ENCODE measurements at regions not wholly inside any gene's neighbourhood (a gene's known extent, or its start where the extent isn't known, plus 50 kb on each side); places are given as distances from the start of the nearest gene placed in this dataset.

GRCh38 chr3:82942041-82942440 lies 1180.6 kb upstream of the GBE1 start:
- no peak for DNase-seq (ENCODE audit: extremely low spot score)
- TF ChIP-seq FOXK2 (IDR thresholded peaks at IDR 0.05), result no peak
- TF ChIP-seq ELF4 (IDR thresholded peaks at IDR 0.05), result no peak
- TF ChIP-seq ZNF384 (IDR thresholded peaks at IDR 0.05), result no peak
- TF ChIP-seq SUZ12 (IDR thresholded peaks at IDR 0.05), result no peak
- no peak for TF ChIP-seq NFRKB (IDR thresholded peaks at IDR 0.05)
- no peak for TF ChIP-seq FOXM1 (IDR thresholded peaks at IDR 0.05; ENCODE audit: borderline replicate concordance)
- no peak for TF ChIP-seq HDGF (IDR thresholded peaks at IDR 0.05; ENCODE audit: borderline replicate concordance)
- TF ChIP-seq SP1 (IDR thresholded peaks at IDR 0.05), result no peak
- TF ChIP-seq, protein P1, sequence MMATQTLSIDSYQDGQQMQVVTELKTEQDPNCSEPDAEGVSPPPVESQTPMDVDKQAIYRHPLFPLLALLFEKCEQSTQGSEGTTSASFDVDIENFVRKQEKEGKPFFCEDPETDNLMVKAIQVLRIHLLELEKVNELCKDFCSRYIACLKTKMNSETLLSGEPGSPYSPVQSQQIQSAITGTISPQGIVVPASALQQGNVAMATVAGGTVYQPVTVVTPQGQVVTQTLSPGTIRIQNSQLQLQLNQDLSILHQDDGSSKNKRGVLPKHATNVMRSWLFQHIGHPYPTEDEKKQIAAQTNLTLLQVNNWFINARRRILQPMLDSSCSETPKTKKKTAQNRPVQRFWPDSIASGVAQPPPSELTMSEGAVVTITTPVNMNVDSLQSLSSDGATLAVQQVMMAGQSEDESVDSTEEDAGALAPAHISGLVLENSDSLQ (IDR thresholded peaks at IDR 0.05), result no peak
- ChIA-PET POLR2A (no interaction called here), CTCF (no interaction called here)

GRCh38 chr3:82940124-82940523 lies 1178.7 kb upstream of the GBE1 start:
- CTCF ChIA-PET, result no interaction called here
- no peak for TF ChIP-seq SUZ12 (IDR thresholded peaks at IDR 0.05)
- TF ChIP-seq HDGF (IDR thresholded peaks at IDR 0.05; ENCODE audit: borderline replicate concordance), result no peak
- no peak for TF ChIP-seq ELF4 (IDR thresholded peaks at IDR 0.05)
- no peak for TF ChIP-seq FOXA1 (IDR thresholded peaks at IDR 0.05)
- no peak for TF ChIP-seq SP1 (IDR thresholded peaks at IDR 0.05)
- TF ChIP-seq LEF1 (IDR thresholded peaks at IDR 0.05; ENCODE audit: borderline replicate concordance), result no peak
- TF ChIP-seq L3MBTL2 (conservative IDR thresholded peaks at IDR 0.05), result no peak
- TF ChIP-seq ZNF384 (IDR thresholded peaks at IDR 0.05), result no peak
- no peak for TF ChIP-seq FOXM1 (IDR thresholded peaks at IDR 0.05; ENCODE audit: borderline replicate concordance)
- no peak for TF ChIP-seq NFRKB (IDR thresholded peaks at IDR 0.05)
- TF ChIP-seq, protein P1 (IDR thresholded peaks at IDR 0.05), result no peak
- no peak for TF ChIP-seq BHLHE40 (IDR thresholded peaks at IDR 0.05; ENCODE audit: borderline replicate concordance)
- no peak for TF ChIP-seq FOXK2 (IDR thresholded peaks at IDR 0.05)
- POLR2A ChIA-PET, result no interaction called here
- no peak for DNase-seq (ENCODE audit: extremely low spot score)

DNA sequence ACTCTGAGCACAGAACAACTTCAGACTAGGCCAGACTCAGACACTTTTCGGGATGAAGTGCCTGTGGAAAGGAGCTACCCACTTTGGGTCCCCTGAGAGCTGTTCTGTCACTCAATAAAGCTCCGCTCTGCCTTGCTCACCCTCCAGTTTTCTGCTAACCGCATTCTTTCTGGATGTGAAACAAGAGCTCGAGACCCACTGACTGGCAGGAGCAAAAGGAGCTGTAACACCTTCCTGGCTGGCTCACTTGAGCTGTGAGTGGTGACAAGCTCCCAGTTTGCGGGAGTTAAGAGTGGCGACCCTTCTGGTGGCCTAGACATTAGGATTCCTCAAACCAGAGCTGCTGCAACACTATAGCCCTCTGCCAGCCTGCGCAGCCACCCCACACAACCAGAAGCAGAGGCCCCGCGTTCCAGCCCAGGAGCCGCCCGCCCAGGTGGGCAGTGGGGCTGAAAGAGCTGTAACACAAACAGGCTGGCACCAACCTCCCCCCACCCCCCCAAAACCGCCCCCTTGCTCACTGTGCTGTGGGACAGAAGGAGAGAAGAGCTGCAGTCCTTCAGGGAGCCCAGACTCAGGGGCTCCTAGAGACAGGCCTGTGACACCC lies 1178.1 kb upstream of the GBE1 start:
- CTCF ChIA-PET, result no interaction called here

DNA sequence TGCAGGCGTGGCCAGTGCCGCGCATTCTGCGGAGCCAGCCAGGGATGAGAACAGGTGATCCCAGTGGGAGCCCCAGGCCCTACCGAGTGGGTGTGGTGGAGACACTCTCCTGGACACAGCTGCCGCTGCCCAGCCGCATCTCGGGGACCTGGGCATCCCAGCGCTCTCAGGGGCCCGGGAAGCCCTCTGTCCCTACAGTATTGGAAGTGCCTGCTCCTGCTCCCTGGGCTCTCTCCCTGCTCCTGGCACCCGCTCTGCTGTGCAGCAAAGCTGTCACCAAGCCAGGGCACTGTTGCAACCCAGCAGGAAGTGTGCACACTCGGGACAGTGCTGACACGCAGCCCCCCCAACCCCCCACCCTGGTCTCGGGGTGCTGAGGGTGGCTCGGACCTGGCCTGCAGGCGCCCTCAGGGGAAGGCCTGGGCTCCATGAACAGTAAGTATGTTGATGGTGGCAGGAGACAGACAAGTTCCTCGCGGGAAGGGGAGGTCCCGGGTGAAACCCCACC lies 1177.4 kb upstream of the GBE1 start:
- no peak for DNase-seq (ENCODE audit: extremely low spot score)
- POLR2A ChIA-PET, result no interaction called here
- CTCF ChIA-PET, result no interaction called here
- no peak for TF ChIP-seq LEF1 (IDR thresholded peaks at IDR 0.05; ENCODE audit: borderline replicate concordance)
- no peak for TF ChIP-seq SP1 (IDR thresholded peaks at IDR 0.05)
- TF ChIP-seq FOXM1 (IDR thresholded peaks at IDR 0.05; ENCODE audit: borderline replicate concordance), result no peak
- TF ChIP-seq ZNF384 (IDR thresholded peaks at IDR 0.05), result no peak
- TF ChIP-seq SUZ12 (IDR thresholded peaks at IDR 0.05), result no peak
- TF ChIP-seq FOXA1 (IDR thresholded peaks at IDR 0.05), result no peak
- TF ChIP-seq, protein P1 (IDR thresholded peaks at IDR 0.05), result no peak
- TF ChIP-seq FOXK2 (IDR thresholded peaks at IDR 0.05), result no peak

More for the DNA sequence above, 1178.1 kb upstream of the GBE1 start:
- TF ChIP-seq ARNT (IDR thresholded peaks at IDR 0.05), result no peak
- TF ChIP-seq ELF4 (IDR thresholded peaks at IDR 0.05), result no peak
- POLR2A ChIA-PET, result no interaction called here
- no peak for DNase-seq (ENCODE audit: extremely low spot score)

GRCh38 chr3:82927309-82928253 lies 1166.1 kb upstream of the GBE1 start:
- no peak for DNase-seq (ENCODE audit: extremely low spot score)
- CTCF ChIA-PET, result no interaction called here
- POLR2A ChIA-PET, result no interaction called here
- TF ChIP-seq NFRKB (IDR thresholded peaks at IDR 0.05), result no peak
- TF ChIP-seq BHLHE40 (IDR thresholded peaks at IDR 0.05; ENCODE audit: borderline replicate concordance), result no peak
- no peak for TF ChIP-seq CTBP1 (IDR thresholded peaks at IDR 0.05; ENCODE audit: borderline replicate concordance)
- TF ChIP-seq FOXK2 (IDR thresholded peaks at IDR 0.05), result no peak
- no peak for TF ChIP-seq SUZ12 (IDR thresholded peaks at IDR 0.05)
- TF ChIP-seq FOXA1 (IDR thresholded peaks at IDR 0.05), result no peak
- TF ChIP-seq, protein P1 (IDR thresholded peaks at IDR 0.05), result no peak

DNA sequence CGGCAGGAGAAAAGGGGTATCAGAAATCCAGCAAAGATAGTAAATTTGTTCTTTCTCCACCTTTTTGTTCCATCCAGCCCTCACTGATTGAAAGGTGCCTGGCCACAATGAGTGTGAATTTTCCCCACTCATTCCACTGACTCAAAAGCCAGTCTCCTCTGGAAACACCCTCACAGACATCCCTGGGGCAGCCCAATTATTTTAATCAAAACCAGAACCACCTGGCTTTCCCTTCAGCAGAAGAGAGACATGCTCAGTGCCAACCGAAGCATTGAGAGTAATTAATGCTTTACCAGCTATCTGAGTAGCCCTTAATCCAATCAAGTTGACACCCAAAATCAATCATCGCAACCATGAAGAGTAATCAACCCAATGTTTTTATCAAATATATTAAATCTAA lies 1129.6 kb upstream of the GBE1 start:
- DNase-seq (ENCODE audit: extremely low spot score), result no peak
- ChIA-PET CTCF (no interaction called here), POLR2A (no interaction called here)
- no peak for TF ChIP-seq ZNF384 (IDR thresholded peaks at IDR 0.05)
- TF ChIP-seq, protein P1 (IDR thresholded peaks at IDR 0.05), result no peak
- TF ChIP-seq FOXK2 (IDR thresholded peaks at IDR 0.05), result no peak
- no peak for TF ChIP-seq CTBP1 (IDR thresholded peaks at IDR 0.05; ENCODE audit: borderline replicate concordance)
- TF ChIP-seq FOXM1 (IDR thresholded peaks at IDR 0.05; ENCODE audit: borderline replicate concordance), result no peak
- no peak for TF ChIP-seq ELF4 (IDR thresholded peaks at IDR 0.05)
- no peak for TF ChIP-seq BHLHE40 (IDR thresholded peaks at IDR 0.05; ENCODE audit: borderline replicate concordance)
- TF ChIP-seq NFRKB (IDR thresholded peaks at IDR 0.05), result no peak
- TF ChIP-seq TARDBP (IDR thresholded peaks at IDR 0.05), result no peak
- no peak for TF ChIP-seq SP1 (IDR thresholded peaks at IDR 0.05)
- no peak for TF ChIP-seq ARNT (IDR thresholded peaks at IDR 0.05)
- no peak for TF ChIP-seq FOXA1 (IDR thresholded peaks at IDR 0.05)

Measured in HEK293T (cell line).